IgD-negative memory B cell (primary cell): ENCODE measurements at regions not wholly inside any gene's neighbourhood (a gene's known extent, or its start where the extent isn't known, plus 50 kb on each side); places are given as distances from the start of the nearest gene placed in this dataset.

Experiments
- H3K27ac Mint-ChIP-seq, 3 donors: one replicate each; pipeline ENCODE4 v1.8.0; 2020 to 2022; ENCODE audit warnings: mild to moderate bottlenecking in 3 of 3, mixed read lengths in 3 of 3, moderate library complexity in 1 of 3
- H3K27me3 Mint-ChIP-seq: one replicate; pipeline ENCODE4 v1.8.0; 2021; ENCODE audit warnings: mixed read lengths
- H3K36me3 Mint-ChIP-seq: one replicate; pipeline ENCODE4 v1.8.0; 2020; ENCODE audit warnings: mild to moderate bottlenecking, mixed read lengths
- H3K4me1 Mint-ChIP-seq, 3 donors: one replicate each; pipeline ENCODE4 v1.8.0; 2020 to 2022; ENCODE audit warnings: mixed read lengths in 3 of 3, mild to moderate bottlenecking in 1 of 3
- H3K4me3 Mint-ChIP-seq, 4 donors: one replicate each; pipeline ENCODE4 v1.8.0; 2020 to 2022; ENCODE audit warnings: mild to moderate bottlenecking in 4 of 4, mixed read lengths in 4 of 4, moderate library complexity in 3 of 4
- H3K9me3 Mint-ChIP-seq, 3 donors: one replicate each; pipeline ENCODE4 v1.8.0; 2020 to 2021; ENCODE audit warnings: mixed read lengths in 3 of 3, mild to moderate bottlenecking in 1 of 3

DNA sequence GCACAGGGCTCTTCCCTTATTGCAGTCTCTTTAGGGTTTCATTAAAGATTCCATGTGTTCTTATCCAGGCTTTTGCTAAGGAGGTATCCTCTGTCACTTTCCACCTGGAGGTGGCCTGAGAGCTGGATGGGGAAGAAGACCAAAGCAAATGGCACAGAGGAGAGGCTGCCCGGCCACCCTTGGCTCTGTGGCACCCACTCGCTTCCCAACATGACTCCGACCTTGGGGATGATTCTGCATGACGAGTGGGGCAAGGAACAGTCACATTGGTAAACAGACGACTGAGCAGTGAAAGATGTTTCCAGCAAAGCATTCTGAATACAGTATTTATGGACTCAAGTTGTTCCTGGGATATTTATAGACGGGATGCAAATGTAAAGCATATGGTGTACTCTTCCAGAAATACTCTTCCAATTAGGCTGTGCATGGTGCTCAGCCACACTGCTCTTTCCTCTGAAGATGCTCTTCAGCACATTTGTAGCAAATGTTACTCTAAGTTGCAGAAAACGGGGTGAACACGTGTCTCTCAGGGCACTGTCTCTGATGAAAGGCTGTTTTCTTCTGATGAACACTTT, 377.1 kb upstream of the HS6ST1 start:
- Mint-ChIP-seq H3K27ac (no peak overlapping the region), H3K9me3 (no peaks in the 10 kb centered on the region), H3K4me3 (no peak overlapping the region), H3K4me1 (peaks cover 0 to 2% (median 0%) of the 10 kb centered on the region in 3 donors), H3K27me3 (peaks cover 16% of the 10 kb centered on the region), H3K36me3 (no peaks in the 10 kb centered on the region)

DNA sequence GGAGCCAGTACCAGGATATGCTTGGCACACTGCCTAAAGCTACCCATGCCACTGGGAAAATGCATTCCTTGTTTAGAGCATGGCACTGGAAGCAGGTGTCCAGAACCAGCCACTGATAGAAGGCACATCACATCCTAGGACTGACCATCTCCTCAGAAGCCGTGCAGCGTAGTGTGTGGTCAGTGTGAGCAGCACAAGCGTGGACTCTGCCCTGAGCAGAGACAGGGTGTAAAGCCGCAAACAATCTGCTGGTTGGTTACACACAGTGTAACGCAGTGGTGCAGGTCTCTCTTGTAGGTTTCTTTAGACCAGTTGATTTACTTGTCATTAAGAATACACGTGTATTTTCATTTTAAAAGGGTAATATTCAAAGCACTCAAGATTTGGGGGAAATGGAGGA, 377.8 kb upstream of the HS6ST1 start:
- peaks cover 17% of the 10 kb centered on the region for H3K27me3 Mint-ChIP-seq
- peak overlapping the region in 1 of 3 donors; percentile 54 for H3K27ac Mint-ChIP-seq
- no peaks in the 10 kb centered on the region for H3K9me3 Mint-ChIP-seq
- no peak overlapping the region for H3K4me3 Mint-ChIP-seq
- H3K4me1 Mint-ChIP-seq = no peaks in the 10 kb centered on the region
- no peaks in the 10 kb centered on the region for H3K36me3 Mint-ChIP-seq

DNA sequence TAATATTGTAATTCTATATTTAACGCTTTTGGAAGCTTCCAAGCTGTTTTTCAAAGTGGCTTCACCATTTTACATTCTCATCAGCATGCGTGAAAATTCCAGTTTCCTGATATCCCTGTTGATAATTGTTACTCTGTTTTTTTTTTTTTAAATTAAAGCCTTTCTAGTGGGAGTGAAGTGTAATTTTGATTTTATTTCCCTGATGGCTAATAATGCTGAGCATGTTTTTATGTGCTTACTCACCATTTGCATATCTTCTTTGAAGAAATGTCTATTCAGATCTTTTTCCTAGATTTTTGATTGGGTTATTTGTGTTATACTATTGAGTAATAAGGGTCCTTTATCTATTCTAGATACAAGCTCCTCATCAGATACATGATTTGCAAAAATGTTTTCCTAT, 382.8 kb upstream of the HS6ST1 start:
- Mint-ChIP-seq H3K27me3 (peaks cover 6% of the 10 kb centered on the region), H3K4me1 (no peaks in the 10 kb centered on the region), H3K27ac (no peak overlapping the region), H3K9me3 (peaks cover 2 to 11% (median 4%) of the 10 kb centered on the region in 3 donors), H3K36me3 (no peaks in the 10 kb centered on the region), H3K4me3 (no peak overlapping the region)

DNA sequence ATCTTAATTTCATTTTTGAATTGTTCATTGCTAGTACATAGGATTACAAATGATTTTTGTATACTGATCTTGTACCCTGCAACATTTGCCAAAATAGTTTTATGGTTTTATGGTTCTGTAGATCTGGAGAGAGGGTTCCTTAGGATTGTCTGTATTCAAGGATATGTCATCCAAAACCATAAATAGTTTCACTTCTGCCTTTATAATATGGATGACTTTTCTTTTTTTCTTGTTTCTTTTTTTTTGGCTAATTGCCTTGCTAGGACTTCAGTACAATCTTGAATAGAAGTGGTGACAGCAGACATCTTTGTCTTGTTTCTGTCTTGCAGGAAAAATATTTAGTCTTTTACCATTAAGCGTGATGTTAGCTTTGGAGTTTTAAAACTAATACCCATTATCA, 383.9 kb upstream of the HS6ST1 start:
- H3K27ac Mint-ChIP-seq = no peak overlapping the region
- no peak overlapping the region for H3K4me3 Mint-ChIP-seq
- H3K36me3 Mint-ChIP-seq = no peaks in the 10 kb centered on the region
- H3K27me3 Mint-ChIP-seq = peaks cover 6% of the 10 kb centered on the region
- peaks cover 4 to 16% (median 4%) of the 10 kb centered on the region in 3 donors for H3K9me3 Mint-ChIP-seq
- H3K4me1 Mint-ChIP-seq = no peaks in the 10 kb centered on the region

DNA sequence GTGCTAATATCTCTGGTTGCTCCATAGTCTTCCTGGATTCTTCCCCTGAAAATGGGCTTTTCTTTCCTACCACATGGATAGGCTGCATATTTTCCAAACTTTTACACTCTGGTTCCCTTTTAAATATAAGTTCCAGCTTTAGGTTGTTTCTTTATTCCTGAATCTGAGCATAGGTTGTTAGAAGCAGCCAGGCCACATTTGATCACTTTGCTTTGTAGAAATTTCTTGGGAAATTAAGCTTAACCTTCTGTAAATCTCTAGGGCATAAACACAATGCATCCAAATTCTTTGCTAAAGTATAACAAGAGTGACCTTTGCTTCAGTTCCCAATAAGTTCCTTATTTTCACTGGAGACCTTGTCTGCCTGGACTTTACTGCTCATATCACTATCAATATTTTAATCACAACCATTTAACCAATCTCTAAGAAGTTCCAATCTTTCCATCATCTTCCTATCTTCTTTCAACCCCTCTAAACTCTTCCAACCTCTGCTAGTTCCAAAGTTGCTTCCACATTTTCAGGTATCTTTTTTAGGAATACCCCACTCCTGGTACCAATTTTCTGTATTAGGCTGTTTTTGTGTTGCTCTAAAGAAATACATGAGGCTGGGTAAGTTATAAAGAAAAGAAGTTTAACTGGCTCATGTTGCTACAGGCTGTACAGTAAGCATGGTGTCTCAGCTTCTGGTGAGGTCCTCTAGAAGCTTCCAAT, 389.6 kb upstream of the HS6ST1 start:
- Mint-ChIP-seq H3K27ac (no peak overlapping the region), H3K4me3 (peak overlapping the region in 1 of 4 donors; percentile 21), H3K36me3 (peaks cover 2% of the 10 kb centered on the region), H3K4me1 (no peaks in the 10 kb centered on the region), H3K27me3 (peaks cover 2% of the 10 kb centered on the region), H3K9me3 (peaks cover 12 to 34% (median 14%) of the 10 kb centered on the region in 3 donors)

DNA sequence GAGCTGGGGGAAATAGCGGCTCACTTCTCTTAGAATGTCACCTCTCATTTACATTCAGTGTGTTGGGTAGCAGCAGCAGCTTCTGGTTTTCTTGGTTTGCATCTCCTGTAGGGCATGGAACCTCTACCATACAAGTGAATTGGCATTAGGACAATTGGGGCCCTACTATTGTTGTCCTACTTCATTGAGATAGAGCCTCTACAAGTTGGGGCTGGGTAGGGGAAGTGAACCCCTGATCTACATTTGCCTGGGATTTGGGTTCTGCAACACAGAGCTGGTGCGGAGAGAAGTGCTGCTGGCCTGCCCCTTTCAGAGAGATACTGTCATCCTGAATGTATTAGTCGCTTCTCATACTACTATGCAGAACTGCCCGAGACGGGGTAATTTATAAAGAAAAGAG, 391.6 kb upstream of the HS6ST1 start:
- Mint-ChIP-seq H3K4me1 (no peaks in the 10 kb centered on the region), H3K27me3 (peaks cover 8% of the 10 kb centered on the region), H3K4me3 (peak overlapping the region in 1 of 4 donors; percentile 58), H3K27ac (no peak overlapping the region), H3K9me3 (peaks cover 10 to 26% (median 11%) of the 10 kb centered on the region in 3 donors), H3K36me3 (peaks cover 2% of the 10 kb centered on the region)

DNA sequence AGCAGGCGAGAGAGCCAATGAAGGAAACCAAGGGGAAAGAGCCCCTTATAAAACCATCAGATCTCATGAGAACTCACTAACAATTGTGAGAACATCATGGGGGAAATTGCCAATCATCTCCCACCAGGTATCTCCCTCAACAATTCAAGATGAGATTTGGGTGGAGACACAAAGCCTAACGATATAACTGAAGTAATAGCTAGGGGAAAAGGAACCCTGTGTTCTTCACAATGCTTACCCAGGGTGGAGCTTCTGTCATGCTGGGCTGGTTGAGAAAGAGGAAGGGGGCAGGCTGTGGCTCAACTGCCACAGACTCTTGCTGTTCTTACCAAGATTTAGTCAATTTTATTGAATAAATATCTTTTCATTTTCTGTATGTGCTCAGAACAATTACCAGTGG, 392.1 kb upstream of the HS6ST1 start:
- H3K4me3 Mint-ChIP-seq = no peak overlapping the region
- peaks cover 2% of the 10 kb centered on the region for H3K36me3 Mint-ChIP-seq
- peaks cover 12% of the 10 kb centered on the region for H3K27me3 Mint-ChIP-seq
- H3K9me3 Mint-ChIP-seq = peaks cover 10 to 25% (median 10%) of the 10 kb centered on the region in 3 donors
- no peak overlapping the region for H3K27ac Mint-ChIP-seq
- H3K4me1 Mint-ChIP-seq = no peaks in the 10 kb centered on the region

DNA sequence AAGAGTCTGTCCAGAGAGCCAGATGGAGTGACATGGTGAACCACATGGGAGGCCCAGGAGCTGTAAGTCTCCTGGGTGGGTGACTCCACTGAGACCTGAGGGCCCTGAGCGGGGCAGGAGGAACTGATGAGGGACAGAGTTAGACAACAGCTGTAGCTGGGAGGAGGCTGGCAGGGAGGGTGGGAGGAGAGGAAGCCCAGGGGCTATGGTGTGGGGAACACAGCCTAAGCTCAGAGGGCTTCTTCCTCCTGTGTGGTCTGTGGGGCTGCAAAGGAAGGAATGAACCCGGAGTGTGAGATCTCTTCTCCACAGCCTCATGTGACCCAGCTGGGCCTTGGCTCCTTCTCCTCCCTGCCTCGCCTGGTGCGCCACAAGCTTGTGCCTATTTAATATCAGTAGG, 395.6 kb upstream of the HS6ST1 start:
- peaks cover 0 to 11% (median 3%) of the 10 kb centered on the region in 3 donors for H3K9me3 Mint-ChIP-seq
- peak overlapping the region in 1 of 3 donors; percentile 68 for H3K27ac Mint-ChIP-seq
- H3K4me1 Mint-ChIP-seq = no peaks in the 10 kb centered on the region
- no peak overlapping the region for H3K4me3 Mint-ChIP-seq
- no peaks in the 10 kb centered on the region for H3K36me3 Mint-ChIP-seq
- peaks cover 28% of the 10 kb centered on the region for H3K27me3 Mint-ChIP-seq

DNA sequence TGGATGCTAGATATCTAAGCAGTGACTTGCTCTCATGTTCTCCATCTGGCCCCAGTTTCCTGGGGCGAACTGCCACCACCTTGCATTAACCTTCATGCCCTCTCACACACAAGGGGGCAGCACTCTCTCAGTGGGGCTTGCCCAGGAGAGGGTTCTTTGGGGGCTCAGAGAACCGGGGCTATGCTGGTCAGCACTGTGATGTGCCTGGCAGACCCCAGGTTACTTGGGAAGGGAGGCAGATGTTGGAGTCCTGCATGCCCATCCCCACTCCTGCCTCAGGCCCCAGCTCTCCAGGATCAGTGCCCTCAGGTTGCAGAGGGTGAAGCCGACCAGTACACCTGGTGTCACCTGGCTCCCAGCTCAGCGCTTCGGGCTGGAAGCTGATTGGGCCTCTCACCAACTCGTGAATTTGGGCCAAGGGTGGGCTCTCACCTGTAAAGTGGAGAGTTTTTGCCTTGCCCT, 396.2 kb upstream of the HS6ST1 start:
- no peak overlapping the region for H3K27ac Mint-ChIP-seq
- peaks cover 28% of the 10 kb centered on the region for H3K27me3 Mint-ChIP-seq
- no peak overlapping the region for H3K4me3 Mint-ChIP-seq

DNA sequence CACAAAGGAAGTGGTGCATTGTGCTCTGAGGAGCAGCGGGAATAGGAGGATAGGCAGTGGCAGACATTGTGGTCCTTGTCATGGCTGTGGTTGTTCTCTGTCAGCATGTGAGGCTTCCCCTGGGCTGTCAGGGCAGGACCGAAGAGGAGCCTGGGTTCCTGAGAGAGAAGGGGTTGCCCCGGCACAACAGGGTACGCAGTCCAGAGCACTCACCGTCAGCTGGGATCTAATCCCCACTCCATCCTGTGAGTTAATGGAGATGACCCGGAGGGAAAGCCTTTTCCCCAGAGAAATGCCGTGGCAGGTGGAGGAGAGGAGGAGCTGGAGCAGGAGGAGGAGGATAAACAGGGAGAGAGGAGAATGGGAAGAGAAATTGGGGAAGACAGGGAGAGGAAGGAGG, 396.7 kb upstream of the HS6ST1 start:
- no peak overlapping the region for H3K4me3 Mint-ChIP-seq
- no peaks in the 10 kb centered on the region for H3K4me1 Mint-ChIP-seq
- peaks cover 30% of the 10 kb centered on the region for H3K27me3 Mint-ChIP-seq
- H3K27ac Mint-ChIP-seq = no peak overlapping the region
- peaks cover 3% of the 10 kb centered on the region for H3K36me3 Mint-ChIP-seq
- H3K9me3 Mint-ChIP-seq = peaks cover 0 to 3% (median 2%) of the 10 kb centered on the region in 3 donors

More for the DNA sequence above, 396.2 kb upstream of the HS6ST1 start:
- H3K9me3 Mint-ChIP-seq = peaks cover 0 to 6% (median 3%) of the 10 kb centered on the region in 3 donors
- H3K36me3 Mint-ChIP-seq = peaks cover under 1% of the 10 kb centered on the region
- H3K4me1 Mint-ChIP-seq = no peaks in the 10 kb centered on the region

DNA sequence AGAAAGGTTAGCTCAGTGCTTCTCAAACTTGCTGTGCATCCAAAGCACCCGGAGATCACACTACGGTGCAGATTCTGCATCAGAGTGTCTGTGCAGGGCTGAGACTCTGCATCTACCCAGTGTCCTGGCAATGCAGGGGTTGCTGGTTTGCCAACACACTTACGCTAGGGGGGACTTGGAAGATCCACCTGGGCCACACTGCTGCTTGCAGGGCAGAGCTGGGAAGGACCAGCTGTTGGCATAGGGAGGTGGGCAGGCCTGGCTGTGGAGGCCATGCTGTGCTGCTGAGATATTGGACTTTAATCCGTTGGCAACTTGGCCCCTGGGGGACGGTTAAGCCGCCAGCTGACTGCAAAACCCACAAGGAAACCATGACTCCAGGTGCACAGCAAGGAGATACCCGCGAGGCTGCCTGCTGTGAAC, 397.6 kb upstream of the HS6ST1 start:
- Mint-ChIP-seq H3K36me3 (peaks cover 3% of the 10 kb centered on the region), H3K4me1 (no peaks in the 10 kb centered on the region), H3K27me3 (peaks cover 30% of the 10 kb centered on the region), H3K9me3 (peaks cover 0 to 3% (median 2%) of the 10 kb centered on the region in 3 donors), H3K4me3 (no peak overlapping the region), H3K27ac (no peak overlapping the region)

DNA sequence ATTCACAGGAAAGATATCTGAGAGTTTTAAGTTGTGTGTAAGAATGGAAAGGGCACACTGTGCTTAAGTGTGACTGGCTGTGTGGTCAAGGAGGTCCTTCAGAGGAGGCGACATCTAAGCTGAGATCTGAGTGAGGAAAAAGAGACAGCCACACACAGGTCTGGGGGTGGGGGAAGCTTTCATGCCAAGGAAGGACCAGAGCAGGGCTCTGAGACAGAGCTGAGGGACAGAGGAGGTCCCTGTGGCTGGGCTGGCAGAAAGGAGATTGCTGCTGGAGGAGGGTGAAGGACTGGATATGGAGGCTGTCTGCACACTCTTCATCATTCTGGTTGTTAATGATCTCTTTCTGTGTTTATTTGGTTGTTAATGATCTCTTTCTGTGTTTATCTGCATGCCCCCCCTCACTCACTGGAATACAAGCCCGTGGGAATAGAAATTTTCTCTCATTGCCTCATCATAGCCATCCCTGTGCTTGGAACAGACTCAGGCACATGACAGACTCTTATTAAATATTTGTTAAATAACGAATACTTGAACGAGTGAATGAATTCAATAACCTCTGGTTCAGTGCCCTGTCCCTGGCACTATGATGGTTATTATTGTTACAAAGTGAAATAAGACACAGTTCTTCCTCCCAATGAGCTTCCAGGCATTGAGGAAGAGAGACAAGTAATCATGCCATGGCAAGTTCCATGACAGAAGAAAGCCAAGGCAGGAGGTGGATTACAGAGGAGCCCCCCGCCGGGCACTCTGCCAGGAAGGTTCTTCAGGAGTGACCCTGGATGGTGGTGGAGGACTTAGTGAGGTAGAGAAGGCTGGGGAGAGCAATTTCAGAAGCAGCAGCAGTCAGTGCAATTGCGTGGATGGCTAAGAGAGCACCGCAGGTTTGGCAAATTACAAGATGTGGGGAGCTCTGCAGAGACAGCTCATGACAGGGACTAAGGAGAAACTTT, 399.4 kb upstream of the HS6ST1 start:
- H3K9me3 Mint-ChIP-seq = peaks cover 0 to 1% (median 0%) of the 10 kb centered on the region in 3 donors
- H3K36me3 Mint-ChIP-seq = peaks cover 3% of the 10 kb centered on the region
- H3K4me1 Mint-ChIP-seq = no peaks in the 10 kb centered on the region
- peaks cover 30% of the 10 kb centered on the region for H3K27me3 Mint-ChIP-seq
- no peak overlapping the region for H3K27ac Mint-ChIP-seq
- H3K4me3 Mint-ChIP-seq = no peak overlapping the region

DNA sequence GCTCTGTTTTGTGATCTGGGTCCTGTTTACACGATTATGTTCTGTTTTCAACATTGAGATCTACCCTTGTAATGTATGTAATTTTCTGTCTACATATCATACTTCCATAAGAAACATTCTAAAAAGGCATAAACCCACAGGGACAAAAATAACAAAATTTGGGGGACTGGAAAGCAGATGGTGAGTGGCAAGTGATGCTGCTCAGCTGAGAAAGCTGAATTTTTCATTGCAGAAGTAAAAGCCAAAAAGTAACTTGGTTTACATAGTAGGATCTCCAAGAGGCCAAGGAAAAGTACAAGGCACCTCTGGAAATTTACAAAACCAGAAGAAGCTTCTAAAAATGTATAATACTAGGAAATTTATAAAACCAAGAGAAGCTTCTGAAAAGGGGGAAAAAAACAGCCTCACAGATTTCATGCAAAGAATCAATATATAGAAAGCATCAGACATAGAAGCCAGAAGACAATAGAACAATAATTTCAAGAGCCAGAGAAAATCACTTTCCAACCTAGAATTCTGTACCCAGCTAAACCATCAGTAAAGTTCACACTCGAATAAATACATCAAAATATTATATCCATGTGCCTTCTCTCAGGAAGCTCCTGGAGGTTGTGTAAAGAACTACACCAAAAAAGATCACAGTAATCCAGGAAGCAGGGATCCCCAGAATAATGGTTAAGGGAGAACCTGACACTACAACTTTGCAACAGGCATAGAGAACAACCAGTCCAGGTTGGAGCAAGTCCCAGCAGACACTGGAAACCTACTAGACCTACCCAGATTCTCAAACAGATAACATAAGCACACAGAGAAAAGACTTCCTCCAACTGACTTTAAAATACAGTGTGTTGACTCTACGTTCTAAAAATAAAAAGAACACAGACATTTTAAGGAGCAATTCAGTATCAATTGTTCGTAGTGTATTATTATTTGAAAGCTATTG, 401.7 kb upstream of the HS6ST1 start:
- Mint-ChIP-seq H3K27me3 (peaks cover 22% of the 10 kb centered on the region), H3K4me1 (no peaks in the 10 kb centered on the region), H3K4me3 (no peak overlapping the region), H3K27ac (no peak overlapping the region), H3K9me3 (peaks cover 0 to 1% (median 0%) of the 10 kb centered on the region in 3 donors), H3K36me3 (peaks cover 3% of the 10 kb centered on the region)

DNA sequence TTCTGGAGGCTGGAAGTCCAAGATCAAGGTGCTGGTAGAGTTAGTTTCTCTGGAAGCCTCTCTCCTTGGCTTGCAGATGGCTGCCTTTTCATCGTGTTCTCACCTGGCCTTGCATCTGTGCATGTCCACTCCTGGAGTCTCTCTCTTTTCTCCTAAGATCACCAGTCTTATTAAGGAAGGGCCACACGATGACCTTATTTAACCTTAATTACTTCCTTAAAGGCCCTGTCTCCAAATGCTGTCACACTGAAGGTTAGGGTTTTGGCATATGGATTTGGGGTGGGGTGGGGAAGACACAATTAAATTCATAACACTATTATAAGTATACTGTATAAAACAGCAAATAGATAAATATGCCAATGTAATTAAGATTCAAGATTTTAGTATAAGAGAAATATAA, 402.4 kb upstream of the HS6ST1 start:
- H3K4me3 Mint-ChIP-seq = no peak overlapping the region
- peaks cover 14% of the 10 kb centered on the region for H3K27me3 Mint-ChIP-seq
- peaks cover 4% of the 10 kb centered on the region for H3K36me3 Mint-ChIP-seq
- H3K4me1 Mint-ChIP-seq = no peaks in the 10 kb centered on the region
- no peak overlapping the region for H3K27ac Mint-ChIP-seq
- H3K9me3 Mint-ChIP-seq = peaks cover 0 to 1% (median 0%) of the 10 kb centered on the region in 3 donors
